H1 (cell line): ENCODE measurements at regions not wholly inside any gene's neighbourhood (a gene's known extent, or its start where the extent isn't known, plus 50 kb on each side); places are given as distances from the start of the nearest gene placed in this dataset.

ENCODE experiments used
- CTCF ChIA-PET: fragments of 300-600 bp; sonication (Branson Sonifier 250); formaldehyde crosslinking; loops from one replicate; lab custom pipeline; 2021; ENCODE audit not compliant: partially characterized antibody; lab: Charles Lee
- POLR2A ChIA-PET: fragments of 300-600 bp; sonication (Branson Sonifier 250); formaldehyde crosslinking; loops from one replicate; lab custom pipeline; 2021; ENCODE audit warnings: inconsistent platforms; ENCODE audit not compliant: partially characterized antibody; lab: Charles Lee
- DNase-seq, 2 experiments: peaks; one replicate each; pipeline versions ENCODE4 v3.0.0 to v3.0.0-alpha.2; 2010 to 2022; ENCODE audit warnings: low spot score in 2 of 2, low read depth in 1 of 2, mixed read lengths in 1 of 2
- FAIRE-seq: peaks from 2 replicates; lab custom pipeline; 2011; peaks lifted over from hg19 to GRCh38; lab: Jason Lieb, UNC
- H2AFZ ChIP-seq: 2 replicates; pipeline ENCODE4 v1.8.1; 2012; ENCODE audit warnings: low read length, inconsistent platforms
- H2AK5ac ChIP-seq: 2 replicates; pipeline ENCODE4 v1.6.1; 2013; ENCODE audit warnings: low read depth, low read length
- H2BK120ac ChIP-seq: replicated peaks from 2 replicates; pipeline ENCODE3; 2013; ENCODE audit warnings: low read depth, low read length, inconsistent platforms
- H2BK12ac ChIP-seq: 2 replicates; pipeline ENCODE4 v1.6.1; 2013; ENCODE audit warnings: low read depth, low read length
- H2BK15ac ChIP-seq: 2 replicates; pipeline ENCODE4 v1.6.1; 2013; ENCODE audit warnings: low read length
- H2BK20ac ChIP-seq: 2 replicates; pipeline ENCODE4 v1.6.1; 2013; ENCODE audit warnings: low read length
- H2BK5ac ChIP-seq: 2 replicates; pipeline ENCODE4 v1.6.1; 2013; ENCODE audit warnings: low read depth, low read length
- H3K14ac ChIP-seq: 2 replicates; pipeline ENCODE4 v1.6.1; 2013; ENCODE audit warnings: inconsistent platforms; ENCODE audit not compliant: insufficient read length
- H3K18ac ChIP-seq: 2 replicates; pipeline ENCODE4 v1.6.1; 2013; ENCODE audit warnings: low read length; ENCODE audit errors: extremely low read depth
- H3K23ac ChIP-seq: 2 replicates; pipeline ENCODE4 v1.6.1; 2013; ENCODE audit warnings: inconsistent platforms; ENCODE audit not compliant: insufficient read length
- H3K23me2 ChIP-seq: 2 replicates; pipeline ENCODE4 v1.6.1; 2013; ENCODE audit warnings: low read depth, low read length
- H3K27ac ChIP-seq: 2 replicates; pipeline ENCODE4 v1.6.1; 2011; ENCODE audit warnings: low read depth, low read length, inconsistent platforms
- H3K27me3 ChIP-seq, 4 experiments: replicated peaks in 1 of 4; 1 replicate in 1 of 4; 2 replicates in 3 of 4; pipeline versions ENCODE4 v1.6.1 to v1.8.1; 2011 to 2013; ENCODE audit warnings: low read length in 3 of 4, mild to moderate bottlenecking in 3 of 4, inconsistent platforms in 2 of 4, mixed read lengths in 2 of 4, moderate library complexity in 1 of 4; ENCODE audit not compliant: control insufficient read depth in 3 of 4, insufficient read depth in 3 of 4; ENCODE audit errors: extremely low read depth in 1 of 4
- H3K36me3 ChIP-seq, 4 experiments: 2 replicates each; pipeline versions ENCODE4 v1.6.1 to v1.8.1; 2011 to 2013; ENCODE audit warnings: mild to moderate bottlenecking in 4 of 4, low read length in 3 of 4, moderate library complexity in 2 of 4, control low read depth in 1 of 4, inconsistent platforms in 1 of 4; ENCODE audit not compliant: insufficient read depth in 4 of 4, control insufficient read depth in 2 of 4
- H3K4ac ChIP-seq: replicated peaks from 2 replicates; pipeline ENCODE3; 2013; ENCODE audit warnings: low read length, low read depth, mixed read lengths, inconsistent platforms; ENCODE audit not compliant: insufficient read length
- H3K4me1 ChIP-seq, 4 experiments: replicated peaks in 1 of 4; 1 replicate in 1 of 4; 2 replicates in 3 of 4; pipeline versions ENCODE4 v1.6.1 to v1.8.1; 2011 to 2013; ENCODE audit warnings: low read length in 3 of 4, inconsistent platforms in 2 of 4, mixed read lengths in 1 of 4; ENCODE audit not compliant: insufficient read depth in 4 of 4, control insufficient read depth in 3 of 4
- H3K4me2 ChIP-seq, 2 experiments: 2 replicates each; pipeline versions ENCODE4 v1.6.1 to v1.8.1; 2011 to 2013; ENCODE audit warnings: low read depth in 2 of 2, low read length in 2 of 2, control low read depth in 1 of 2, inconsistent platforms in 1 of 2, mild to moderate bottlenecking in 1 of 2; ENCODE audit not compliant: insufficient read depth in 1 of 2
- H3K4me3 ChIP-seq, 4 experiments: fragments of 200-600, 300-600 bp in 1 of 4; sonication (generic), shearing (Covaris generic), sonication (Bioruptor Twin) in 1 of 4; 2 replicates each; pipeline versions ENCODE4 v1.5.1 to v1.8.1; 2011 to 2016; ENCODE audit warnings: low read length in 4 of 4, low read depth in 3 of 4, control low read depth in 2 of 4, inconsistent platforms in 2 of 4, mild to moderate bottlenecking in 2 of 4, mixed read lengths in 1 of 4, moderate library complexity in 1 of 4; ENCODE audit not compliant: insufficient read depth in 2 of 4; ENCODE audit errors: extremely low read depth in 1 of 4
- H3K56ac ChIP-seq: replicated peaks from 2 replicates; pipeline ENCODE3; 2013; ENCODE audit warnings: low read depth, mild to moderate bottlenecking, mixed read lengths, low read length, inconsistent platforms; ENCODE audit not compliant: insufficient read length
- H3K79me1 ChIP-seq: 2 replicates; pipeline ENCODE4 v1.6.1; 2013; ENCODE audit warnings: low read depth, low read length, control low read depth
- H3K79me2 ChIP-seq, 2 experiments: 2 replicates each; pipeline versions ENCODE4 v1.6.1 to v1.8.1; 2012 to 2013; ENCODE audit warnings: low read length in 2 of 2, mild to moderate bottlenecking in 2 of 2, inconsistent platforms in 1 of 2; ENCODE audit not compliant: insufficient read depth in 2 of 2, control insufficient read depth in 1 of 2
- H3K9ac ChIP-seq, 4 experiments: replicated peaks in 1 of 4; 1 replicate in 1 of 4; 2 replicates in 3 of 4; pipeline versions ENCODE4 v1.6.1 to v1.8.1; 2011 to 2013; ENCODE audit warnings: low read depth in 3 of 4, low read length in 3 of 4, control low read depth in 2 of 4, mild to moderate bottlenecking in 2 of 4, moderate library complexity in 2 of 4, inconsistent platforms in 1 of 4; ENCODE audit errors: extremely low read depth in 1 of 4
- H3K9me3 ChIP-seq, 2 experiments: 2 replicates each; pipeline versions ENCODE4 v1.6.1 to v1.8.1; 2012 to 2013; ENCODE audit warnings: mild to moderate bottlenecking in 2 of 2, moderate library complexity in 2 of 2, control low read depth in 1 of 2, inconsistent platforms in 1 of 2, low read depth in 1 of 2, low read length in 1 of 2, mixed read lengths in 1 of 2; ENCODE audit not compliant: insufficient read depth in 2 of 2
- H4K20me1 ChIP-seq, 2 experiments: replicated peaks in 1 of 2; 2 replicates each; pipeline versions ENCODE3 to v1.8.1; 2011 to 2013; ENCODE audit warnings: inconsistent platforms in 2 of 2, low read length in 2 of 2, mild to moderate bottlenecking in 1 of 2; ENCODE audit not compliant: insufficient read depth in 2 of 2, control insufficient read depth in 1 of 2
- H4K5ac ChIP-seq: 2 replicates; pipeline ENCODE4 v1.6.1; 2013; ENCODE audit warnings: low read length, low read depth, mixed read lengths, inconsistent platforms; ENCODE audit not compliant: insufficient read length
- H4K8ac ChIP-seq: 2 replicates; pipeline ENCODE4 v1.8.0; 2013; ENCODE audit warnings: mild to moderate bottlenecking, moderate library complexity, low read length, inconsistent platforms; ENCODE audit not compliant: insufficient read depth; ENCODE audit errors: extremely low read depth
- H4K91ac ChIP-seq: replicated peaks from 2 replicates; pipeline ENCODE3; 2013; ENCODE audit warnings: low read length, mixed read lengths, inconsistent platforms; ENCODE audit not compliant: insufficient read length
- BRCA1 ChIP-seq: IDR thresholded peaks from 2 replicates; pipeline ENCODE4 v1.6.1; 2012; ENCODE audit warnings: low read depth, low read length, improper control_type of control experiment
- CHD2 ChIP-seq: IDR thresholded peaks from 2 replicates; pipeline ENCODE4 v1.6.1; 2012; ENCODE audit warnings: low read length, improper control_type of control experiment
- EZH2 ChIP-seq: fragments of 200-600 bp; sonication (generic); IDR thresholded peaks from 2 replicates; pipeline ENCODE4 v1.7.1; 2012; ENCODE audit warnings: low read depth, mild to moderate bottlenecking, moderate library complexity, low read length, inconsistent platforms; ENCODE audit not compliant: severe bottlenecking
- FOSL1 ChIP-seq: IDR thresholded peaks from 2 replicates; pipeline ENCODE4 v1.6.1; 2011; ENCODE audit warnings: mild to moderate bottlenecking, low read depth, low read length, moderate library complexity; ENCODE audit not compliant: insufficient read depth
- HDAC2 ChIP-seq, 2 experiments: fragments of 300-600 bp in 1 of 2; sonication (generic) in 1 of 2; IDR thresholded peaks; 2 replicates each; pipeline ENCODE4 v1.6.1; 2011 to 2012; ENCODE audit warnings: low read depth in 2 of 2, low read length in 2 of 2, mild to moderate bottlenecking in 2 of 2, moderate library complexity in 2 of 2, borderline replicate concordance in 1 of 2, inconsistent platforms in 1 of 2
- KDM1A ChIP-seq: fragments of 200-600, 300-600 bp; sonication (generic); IDR thresholded peaks from 2 replicates; pipeline ENCODE4 v1.7.1; 2016; ENCODE audit warnings: mild to moderate bottlenecking, low read length, borderline replicate concordance
- KDM4A ChIP-seq: IDR thresholded peaks from one replicate; pipeline ENCODE4 v1.7.1; 2012; ENCODE audit warnings: low read depth, mild to moderate bottlenecking, moderate library complexity, low read length, inconsistent platforms; ENCODE audit not compliant: severe bottlenecking
- TEAD4 ChIP-seq: IDR thresholded peaks from 2 replicates; pipeline ENCODE4 v1.6.1; 2012; ENCODE audit warnings: low read depth, low read length, inconsistent platforms, mixed read lengths
- WGBS, 2 experiments: shearing (Covaris generic) in 1 of 2; methylation state at CpG; one replicate each; pipeline versions ENCODE4 v1.1.6 to v1.1.7; 2013 to 2015; ENCODE audit warnings: low lambda C conversion rate in 2 of 2, mixed read lengths in 2 of 2, inconsistent platforms in 1 of 2, low coverage in 1 of 2, missing lambda C conversion rate in 1 of 2; ENCODE audit not compliant: insufficient replicate concordance in 2 of 2, insufficient coverage in 1 of 2, insufficient read length in 1 of 2; ENCODE audit errors: extremely low coverage in 1 of 2, missing lambda C conversion rate in 1 of 2; 5-methylcytosine and 5-hydroxymethylcytosine counted together

GRCh38 chr3:155007729-155008128 is 72.4 kb upstream of the MME start:
- no peak overlapping the region for H3K18ac ChIP-seq
- no peaks in the 10 kb centered on the region for H4K20me1 ChIP-seq
- H3K4me3 ChIP-seq = no peak overlapping the region
- H3K27me3 ChIP-seq = no peaks in the 10 kb centered on the region
- no peak overlapping the region for H2BK5ac ChIP-seq
- H4K91ac ChIP-seq = no peak overlapping the region
- no peak overlapping the region for H3K9ac ChIP-seq
- no peaks in the 10 kb centered on the region; a peak in 1 of 8 replicates for H3K36me3 ChIP-seq
- no peaks in the 10 kb centered on the region for H3K79me1 ChIP-seq
- no peak overlapping the region for H3K4ac ChIP-seq
- no peak overlapping the region for H2BK15ac ChIP-seq
- H3K23ac ChIP-seq = no peak overlapping the region
- H3K9me3 ChIP-seq = 0 out of 4 replicates have a peak, but pooled peaks cover 4 to 8% of the 10 kb centered on the region in 2 experiments
- ChIA-PET CTCF (no interaction called here), POLR2A (no interaction called here)
- H4K5ac ChIP-seq = no peak overlapping the region
- no peak overlapping the region for H2AFZ ChIP-seq
- no peak overlapping the region for H4K8ac ChIP-seq
- H3K4me1 ChIP-seq = no peaks in the 10 kb centered on the region; a peak in 1 of 7 replicates
- no peak for FAIRE-seq
- no peak overlapping the region for H3K56ac ChIP-seq
- H3K79me2 ChIP-seq = no peaks in the 10 kb centered on the region
- WGBS, 2 experiments = 69% methylated on average over 3 of the region's 3 CpGs; no CpG with 5 or more reads in 1 of the 2 experiments
- no peak overlapping the region for H2AK5ac ChIP-seq
- H2BK120ac ChIP-seq = no peak overlapping the region
- TF ChIP-seq KDM1A (no peak), BRCA1 (no peak), TEAD4 (no peak), CHD2 (no peak), EZH2 (no peak), KDM4A (no peak), HDAC2 (IDR thresholded peaks at IDR 0.05; ENCODE audit: borderline replicate concordance in 1 of 2, low read depth in 2 of 2, low read length in 2 of 2) (no peak), FOSL1 (no peak)
- no peak overlapping the region for H3K27ac ChIP-seq
- no peak overlapping the region for H3K4me2 ChIP-seq
- H2BK20ac ChIP-seq = no peak overlapping the region
- no peak for DNase-seq
- H3K23me2 ChIP-seq = no peaks in the 10 kb centered on the region
- H3K14ac ChIP-seq = no peak overlapping the region
- no peak overlapping the region for H2BK12ac ChIP-seq
